Activated T-cell treated with anti-CD3 and anti-CD28 coated beads for 4 hours (primary cell): ENCODE measurements at regions not wholly inside any gene's neighbourhood (a gene's known extent, or its start where the extent isn't known, plus 50 kb on each side); places are given as distances from the start of the nearest gene placed in this dataset.
"Not testable (repeated sequence)": the region's sequence is repeated elsewhere in the genome, so short reads cannot be mapped to it uniquely, and the experiment has no call there.

Source experiments
- DNase-seq: peaks from one replicate; pipeline ENCODE4 v3.0.0-alpha.2; 2020

GRCh38 chr9:21708260-21708711 lies 94.2 kb upstream of the MTAP start:
- DNase-seq = no peak

GRCh38 chr9:21708856-21709255 lies 93.6 kb upstream of the MTAP start:
- DNase-seq = no peak

GRCh38 chr9:21709464-21710058 lies 92.9 kb upstream of the MTAP start:
- peak; percentile 66 for DNase-seq

- DNase-seq = no peak
These were observed 91.8 kb upstream of the MTAP start for GRCh38 chr9:21710548-21711191.

GRCh38 chr9:21711504-21711903 lies 90.9 kb upstream of the MTAP start:
- DNase-seq = no peak

GRCh38 chr9:21715408-21715807 lies 87.0 kb upstream of the MTAP start:
- DNase-seq = no peak

- no peak for DNase-seq
These were observed 81.7 kb upstream of the MTAP start for GRCh38 chr9:21720758-21721157.

GRCh38 chr9:21727411-21727810 lies 75.0 kb upstream of the MTAP start:
- DNase-seq = not testable (repeated sequence)

- no peak for DNase-seq
These were observed 73.7 kb upstream of the MTAP start for GRCh38 chr9:21728781-21729180.

GRCh38 chr9:21729648-21730047 lies 72.8 kb upstream of the MTAP start:
- DNase-seq = no peak

- DNase-seq = no peak
These were observed 71.5 kb upstream of the MTAP start for GRCh38 chr9:21730899-21731298.

GRCh38 chr9:21741151-21741550 lies 61.3 kb upstream of the MTAP start:
- DNase-seq = no peak

- DNase-seq = no peak
These were observed 58.1 kb upstream of the MTAP start for GRCh38 chr9:21744320-21744719.

- DNase-seq = no peak
These were observed 57.6 kb upstream of the MTAP start for GRCh38 chr9:21744841-21745240.

- DNase-seq = no peak
These were observed 55.9 kb upstream of the MTAP start for GRCh38 chr9:21746550-21746949.

GRCh38 chr9:21747175-21747574 lies 55.3 kb upstream of the MTAP start:
- no peak for DNase-seq

- DNase-seq = no peak
These were observed 52.3 kb upstream of the MTAP start for GRCh38 chr9:21750021-21750735.

GRCh38 chr9:21751998-21752397 lies 50.4 kb upstream of the MTAP start:
- DNase-seq = no peak
